NCI-H2227 treated with DMSO at 0.1 percent for 48 hours (cell line): ENCODE measurements at regions not wholly inside any gene's neighbourhood (a gene's known extent, or its start where the extent isn't known, plus 50 kb on each side); places are given as distances from the start of the nearest gene placed in this dataset.

Experiments used
- DNase-seq: peaks from one replicate; lab custom pipeline; 2025; lab: John Stamatoyannopoulos, UW

- DNase-seq = peak; percentile 87
Measured at GRCh38 chr5:141747152-141748141, 65.4 kb upstream of the ARAP3 start.

GRCh38 chr5:141746395-141746794 lies 64.4 kb upstream of the ARAP3 start:
- no peak for DNase-seq

GRCh38 chr5:141745390-141745789 lies 63.4 kb upstream of the ARAP3 start:
- no peak for DNase-seq

- peak; percentile 55 for DNase-seq
Measured at GRCh38 chr5:141743866-141744272, 61.8 kb upstream of the ARAP3 start.

GRCh38 chr5:141742866-141743851 lies 61.1 kb upstream of the ARAP3 start:
- peak; percentile 55 for DNase-seq

GRCh38 chr5:141742144-141742543 lies 60.1 kb upstream of the ARAP3 start:
- DNase-seq = no peak

GRCh38 chr5:141740885-141741284 lies 58.9 kb upstream of the ARAP3 start:
- DNase-seq = no peak

GRCh38 chr5:141737535-141737934 lies 55.5 kb upstream of the ARAP3 start:
- DNase-seq = no peak

- no peak for DNase-seq
Measured at GRCh38 chr5:141735823-141736222, 53.8 kb upstream of the ARAP3 start.

- DNase-seq = no peak
Measured at GRCh38 chr5:141734501-141735229, 52.6 kb upstream of the ARAP3 start.

GRCh38 chr5:141733198-141733597 lies 51.2 kb upstream of the ARAP3 start:
- DNase-seq = no peak

- no peak for DNase-seq
Measured at GRCh38 chr5:141732417-141732816, 50.4 kb upstream of the ARAP3 start.
